NCI-H187 (cell line): ENCODE measurements at regions not wholly inside any gene's neighbourhood (a gene's known extent, or its start where the extent isn't known, plus 50 kb on each side); places are given as distances from the start of the nearest gene placed in this dataset.
"Not testable (repeated sequence)": the region's sequence is repeated elsewhere in the genome, so short reads cannot be mapped to it uniquely, and the experiment has no call there.

Source experiments
- DNase-seq, 2 experiments: peaks; one replicate each; lab custom pipeline; 2025; lab: John Stamatoyannopoulos, UW

DNA sequence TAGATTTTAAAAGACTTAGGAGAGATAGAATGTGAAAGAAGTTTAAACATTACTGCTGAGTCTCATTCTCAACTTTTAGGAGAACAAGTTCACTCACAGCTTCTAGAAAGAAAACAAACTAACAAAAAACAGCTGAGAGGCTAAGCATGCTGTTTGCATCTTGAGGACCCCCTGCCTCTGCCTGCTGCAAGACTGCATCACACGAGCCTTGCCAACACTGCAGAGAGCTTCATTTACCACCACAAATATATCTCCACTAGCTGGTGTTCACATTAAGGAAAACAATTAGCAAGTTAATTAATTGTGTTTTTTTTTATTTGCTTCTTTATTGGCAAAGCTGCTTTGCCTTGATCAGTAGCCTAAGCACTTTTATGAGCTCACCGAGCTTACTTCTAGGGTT is 336.6 kb upstream of the KIAA1217 start:
- DNase-seq = no peak

DNA sequence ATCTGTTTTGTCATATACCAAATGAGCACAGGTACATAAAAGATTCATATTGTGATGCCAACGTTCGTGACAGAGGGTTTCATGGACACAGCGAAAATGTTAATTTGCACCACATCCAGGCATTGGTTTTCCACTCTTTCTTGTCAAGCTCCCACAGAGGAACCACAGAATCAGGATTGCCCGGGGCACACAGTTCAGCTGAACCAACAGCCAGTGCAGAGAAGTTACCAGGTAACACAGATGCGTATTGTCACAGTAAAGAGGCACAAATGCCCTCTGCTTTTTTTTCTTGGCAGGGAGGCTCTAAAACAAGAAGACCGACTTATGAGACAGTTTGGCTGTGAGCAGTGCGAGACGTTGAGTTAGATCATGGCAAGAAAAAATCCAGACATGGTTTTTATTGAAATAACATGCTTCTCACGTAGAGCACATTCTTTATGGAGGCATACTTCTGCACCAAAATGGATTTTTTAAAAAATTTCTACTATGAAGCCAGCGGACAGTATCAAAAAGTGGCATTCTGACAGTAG is 331.1 kb upstream of the KIAA1217 start:
- no peak for DNase-seq

DNA sequence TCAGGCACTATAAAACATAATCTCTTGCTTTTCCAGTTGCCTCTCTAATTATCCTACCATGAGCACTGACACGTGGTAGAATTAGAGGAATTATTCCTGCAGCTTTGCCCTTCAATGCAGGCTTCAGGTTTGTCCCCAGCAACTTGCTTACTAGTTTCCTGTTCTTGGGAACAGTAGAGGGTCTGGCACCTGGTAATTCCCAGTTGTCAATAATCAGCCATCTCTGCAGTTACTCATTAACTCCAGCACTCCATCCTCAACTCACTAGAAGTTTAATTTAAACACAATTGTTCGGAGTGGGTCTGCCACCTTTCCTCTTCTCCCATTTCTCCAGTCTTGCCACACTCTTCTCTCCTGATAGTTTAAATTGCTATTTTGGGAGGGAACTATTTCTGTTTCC is 324.3 kb upstream of the KIAA1217 start:
- no peak for DNase-seq

DNA sequence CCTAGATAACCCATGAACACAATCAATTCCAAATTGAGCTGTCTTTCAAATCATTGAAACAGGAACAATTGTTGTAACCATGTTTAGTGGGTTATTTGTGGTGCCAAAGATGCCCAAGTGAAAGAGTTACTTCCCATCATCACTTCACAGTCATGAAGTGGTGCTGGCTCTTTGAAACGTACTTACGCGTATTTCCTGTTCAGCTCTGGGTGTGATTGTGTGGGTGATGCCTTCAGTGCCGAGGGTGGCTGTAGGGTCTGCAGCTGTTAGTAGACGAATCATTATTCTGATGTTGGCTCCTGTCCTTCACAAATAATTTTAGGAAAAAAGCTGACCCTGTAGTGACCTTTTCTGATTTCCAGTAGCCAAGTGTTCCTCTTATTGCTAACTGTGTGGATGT is 323.1 kb upstream of the KIAA1217 start:
- DNase-seq = no peak

DNA sequence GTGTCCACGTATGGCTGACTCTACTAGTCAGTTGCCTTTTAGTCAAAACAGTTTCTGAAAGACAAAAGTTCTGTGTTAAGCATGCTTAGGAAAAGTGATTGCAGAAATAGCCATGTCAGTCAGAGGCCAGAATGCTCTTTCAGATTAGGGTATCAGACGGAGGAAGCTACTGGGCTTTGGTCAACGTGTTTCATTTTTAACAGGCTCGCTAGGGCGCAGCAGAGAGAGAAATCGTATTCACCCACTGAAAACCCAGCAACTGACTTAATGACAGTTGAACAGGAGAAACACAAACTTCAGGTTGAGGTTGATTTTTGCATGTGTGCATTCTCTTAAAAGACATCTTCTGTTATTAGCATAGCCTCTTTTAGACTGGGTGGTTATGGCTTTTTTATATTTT is 322.6 kb upstream of the KIAA1217 start:
- no peak for DNase-seq

DNA sequence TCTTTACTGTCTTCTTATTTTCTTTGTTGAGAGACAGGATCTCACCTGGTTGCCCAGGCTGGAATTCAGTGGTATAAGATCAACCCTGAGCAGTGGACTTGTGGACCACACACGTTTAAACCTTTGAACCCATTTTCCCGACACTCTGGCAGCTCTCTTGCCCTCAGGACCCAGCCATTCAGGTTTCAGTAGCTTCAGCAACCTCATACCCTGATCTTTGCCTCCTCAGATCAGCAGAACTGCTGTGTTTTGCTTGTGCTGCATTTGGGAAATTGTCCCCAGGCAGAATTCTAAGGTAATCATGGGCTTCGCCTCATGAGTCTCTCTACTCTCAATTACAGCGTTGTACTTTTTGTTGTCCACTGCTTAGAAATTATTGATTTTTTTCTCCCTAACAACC is 317.6 kb upstream of the KIAA1217 start:
- DNase-seq = no peak

DNA sequence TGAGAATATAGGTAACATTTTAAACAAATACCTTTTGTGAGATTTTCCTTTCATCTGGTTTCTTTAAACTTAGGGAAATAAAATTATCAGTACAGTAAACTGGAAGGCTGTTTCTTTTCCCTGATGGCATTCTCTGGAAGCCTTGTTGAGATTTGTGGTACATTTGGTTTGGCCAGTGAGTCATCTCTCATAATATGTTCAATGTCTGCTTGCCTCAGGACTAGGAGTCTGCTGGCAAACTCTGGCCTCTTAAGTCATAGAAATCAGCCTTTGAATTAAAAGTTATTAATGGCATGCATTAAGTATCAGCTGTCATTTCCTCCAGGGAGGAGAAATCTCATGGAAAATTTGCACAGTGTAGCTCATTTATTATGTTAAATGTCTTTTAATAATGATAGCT is 316.6 kb upstream of the KIAA1217 start:
- DNase-seq = no peak

DNA sequence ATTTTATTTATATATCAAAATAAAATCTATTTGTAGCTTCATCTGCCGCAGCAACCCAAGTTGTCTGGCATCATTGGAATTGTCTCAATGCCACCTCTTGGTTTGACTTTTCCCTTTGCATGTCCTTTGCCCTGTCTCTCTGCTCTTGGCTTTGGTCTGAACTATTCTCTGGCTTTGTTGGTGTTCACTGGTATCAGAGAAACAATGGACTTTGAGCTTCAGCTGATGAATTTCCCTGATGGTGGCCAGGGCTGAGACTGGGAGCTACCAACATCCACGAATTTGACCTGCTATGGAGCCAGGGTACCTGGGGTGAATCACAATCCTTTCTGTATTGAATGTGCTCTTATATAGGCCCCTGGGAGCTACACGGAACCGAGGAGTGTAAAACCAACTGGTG is 311.7 kb upstream of the KIAA1217 start:
- no peak for DNase-seq

DNA sequence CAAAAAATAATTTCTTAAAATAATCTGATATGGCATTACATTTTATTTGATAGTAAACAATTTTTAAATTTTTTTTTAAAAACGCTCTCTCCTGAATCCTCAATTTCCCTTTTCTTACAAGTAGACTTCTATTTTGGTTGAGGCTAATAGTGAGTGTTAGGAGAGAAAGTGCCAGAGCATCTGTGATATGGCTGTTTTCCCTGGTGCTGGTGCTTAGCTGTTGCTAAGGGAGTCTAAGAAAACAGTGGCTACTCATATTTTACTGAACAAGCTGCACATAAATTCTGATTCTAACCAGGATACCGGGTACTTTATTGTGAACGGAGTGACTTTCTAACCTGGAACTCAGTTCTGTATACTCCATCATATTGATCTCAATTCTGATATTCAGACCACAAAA is 311.1 kb upstream of the KIAA1217 start:
- no peak for DNase-seq

DNA sequence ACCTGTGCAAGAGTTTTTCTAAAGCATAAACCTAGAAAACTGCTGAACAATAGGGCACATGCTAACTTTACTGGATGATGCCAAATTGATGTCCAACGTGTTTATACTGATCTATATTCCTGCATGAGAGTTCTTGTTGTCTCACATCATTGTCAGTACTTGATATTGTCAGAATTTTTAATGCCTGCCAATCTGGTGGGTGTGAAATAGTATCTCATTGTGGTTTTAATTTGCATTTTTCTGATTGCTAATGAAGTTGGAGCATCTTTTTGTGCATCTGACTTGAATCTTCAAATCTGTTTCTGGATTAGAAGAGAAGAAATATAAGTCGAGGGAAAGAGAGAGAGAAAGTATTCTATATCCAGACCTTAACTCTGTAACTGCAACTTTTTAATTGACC is 309.8 kb upstream of the KIAA1217 start:
- no peak for DNase-seq

DNA sequence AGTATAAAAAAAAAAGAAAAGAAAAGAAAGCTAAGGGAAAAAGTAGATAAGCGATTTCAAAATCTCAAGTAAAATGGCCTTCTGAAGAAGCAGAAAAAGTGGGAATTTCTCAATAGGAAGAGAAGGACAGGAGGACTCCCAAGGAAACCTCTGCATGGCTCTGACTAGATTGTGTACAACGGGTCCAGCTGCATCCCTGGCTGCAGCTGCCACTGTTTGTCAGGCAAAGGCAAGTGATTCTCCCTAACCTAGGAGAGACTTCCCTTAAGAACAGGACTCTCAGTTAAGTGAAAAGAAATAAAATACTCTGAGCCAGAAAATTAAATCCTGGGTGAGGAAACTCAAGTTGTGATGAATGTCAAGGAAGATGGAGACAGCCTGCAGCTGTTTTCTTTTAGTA is 298.6 kb upstream of the KIAA1217 start:
- DNase-seq = no peak

DNA sequence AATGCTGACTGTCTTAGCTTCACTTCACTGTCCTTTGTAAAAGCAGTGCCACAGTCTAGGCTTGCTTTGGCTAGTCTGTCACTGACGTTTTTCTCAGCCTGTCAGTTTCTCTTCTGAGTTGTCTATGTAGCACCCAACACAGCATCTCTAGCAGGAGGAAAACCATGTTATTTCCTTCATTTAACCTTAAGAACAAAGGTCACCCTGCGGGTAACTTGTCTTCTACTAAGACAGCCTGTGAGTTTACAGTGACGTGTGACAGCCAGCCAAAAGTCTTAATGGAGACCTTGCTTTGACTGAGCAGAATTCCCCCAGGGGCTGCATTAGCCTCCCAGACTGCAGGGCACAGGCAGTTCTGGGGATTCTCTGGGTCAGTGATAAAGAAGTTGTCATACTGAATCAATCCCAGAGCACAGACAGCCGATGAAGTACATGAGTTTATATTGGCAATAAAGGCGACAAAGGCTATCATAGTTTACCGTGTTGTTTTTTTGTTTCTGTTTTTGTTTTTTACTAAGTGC is 296.0 kb upstream of the KIAA1217 start:
- no peak for DNase-seq

DNA sequence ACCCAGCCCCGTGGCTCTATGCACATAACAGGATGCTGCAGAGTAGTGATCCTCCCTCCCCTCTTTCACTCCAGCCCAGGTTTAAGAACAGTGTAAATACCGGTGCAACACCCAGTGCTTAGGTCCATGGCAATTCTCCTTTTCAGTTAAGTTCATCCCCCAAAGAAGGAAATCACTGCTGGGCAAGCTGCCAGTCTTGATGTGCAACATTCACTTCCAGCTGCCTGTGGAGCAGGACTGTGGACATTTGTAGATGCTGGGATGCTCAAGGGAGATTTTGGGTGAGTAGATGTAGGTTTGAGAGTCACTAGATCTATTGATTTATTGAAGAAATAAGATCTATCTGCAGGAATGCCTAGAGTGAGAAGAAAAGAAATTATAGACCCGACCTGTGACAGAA is 294.3 kb upstream of the KIAA1217 start:
- no peak for DNase-seq

DNA sequence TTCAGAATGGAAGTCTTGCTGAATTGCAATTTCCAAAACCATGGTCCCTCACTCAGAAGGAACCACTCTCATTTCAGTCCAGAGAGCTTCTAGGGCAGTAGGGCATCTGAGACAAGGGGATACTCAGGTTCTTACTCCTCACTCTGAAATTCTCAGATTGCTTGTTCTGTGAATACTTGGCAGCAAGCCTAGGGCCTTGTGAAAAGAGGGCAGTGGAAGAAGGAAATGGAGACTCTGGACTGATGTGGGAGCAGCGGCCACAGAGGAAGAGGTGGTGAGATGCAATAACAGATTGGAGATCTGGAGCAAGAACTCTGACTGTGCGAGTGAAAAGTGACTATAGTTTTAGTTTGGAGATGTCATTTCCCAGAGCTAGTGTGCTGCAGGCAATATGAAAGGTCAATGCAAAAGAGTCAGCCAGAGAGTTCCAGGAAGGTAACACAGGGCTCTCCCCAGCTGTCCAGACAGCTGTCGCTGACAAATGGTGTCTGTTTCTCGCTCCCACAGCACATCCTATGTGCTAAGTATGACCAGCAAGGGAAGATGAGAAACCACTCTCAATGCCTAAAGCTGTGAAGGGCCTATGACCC is 291.6 kb upstream of the KIAA1217 start:
- no peak for DNase-seq

DNA sequence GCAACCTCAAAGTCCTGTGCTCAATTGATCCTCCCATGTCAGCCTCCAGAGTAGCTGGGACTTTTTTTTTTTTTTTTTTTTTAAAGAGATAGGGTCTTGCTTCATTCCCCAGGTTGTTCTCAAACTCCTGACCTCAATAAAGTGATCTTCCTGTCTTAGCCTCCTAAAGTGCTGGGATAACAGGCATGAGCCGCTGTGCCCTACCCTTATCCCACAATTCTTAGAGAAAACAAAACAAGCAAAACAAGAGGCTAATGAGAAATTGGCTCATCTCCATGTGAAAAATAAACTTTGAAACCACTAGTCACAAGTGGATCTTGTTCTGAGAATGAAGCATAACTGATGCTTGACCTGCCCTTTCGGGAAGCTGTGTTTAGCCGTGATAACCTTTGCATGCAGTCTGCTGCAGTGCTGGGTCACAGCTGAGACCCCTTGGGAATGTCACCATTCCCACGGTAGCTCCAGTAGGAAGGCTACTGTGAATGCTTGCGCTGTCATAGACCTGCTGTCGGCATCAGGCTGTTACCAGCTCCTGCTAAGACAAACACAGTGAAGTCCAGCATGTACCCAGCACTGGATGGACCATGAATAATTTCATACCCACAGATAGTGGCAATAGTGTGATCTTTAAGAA is 290.7 kb upstream of the KIAA1217 start:
- DNase-seq = no peak

DNA sequence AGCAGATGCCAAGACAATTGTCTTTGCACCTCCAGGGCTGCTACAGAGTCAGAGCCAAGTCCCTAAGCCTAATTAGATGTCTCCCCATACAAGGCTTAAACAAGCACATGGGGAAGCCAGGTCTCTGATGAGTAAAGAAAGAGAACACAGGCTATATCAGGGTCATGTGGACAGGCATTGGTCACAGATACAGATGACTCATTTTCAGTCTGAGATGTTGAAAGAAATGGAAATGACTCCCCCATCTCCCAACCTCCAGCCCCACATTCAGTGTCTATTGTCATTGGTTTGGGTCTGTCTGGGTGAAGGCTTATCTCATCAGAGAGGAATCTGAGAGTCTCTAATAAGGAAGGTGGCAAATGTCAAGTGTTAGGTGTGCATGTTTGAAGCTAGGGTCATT is 290.1 kb upstream of the KIAA1217 start:
- no peak for DNase-seq

DNA sequence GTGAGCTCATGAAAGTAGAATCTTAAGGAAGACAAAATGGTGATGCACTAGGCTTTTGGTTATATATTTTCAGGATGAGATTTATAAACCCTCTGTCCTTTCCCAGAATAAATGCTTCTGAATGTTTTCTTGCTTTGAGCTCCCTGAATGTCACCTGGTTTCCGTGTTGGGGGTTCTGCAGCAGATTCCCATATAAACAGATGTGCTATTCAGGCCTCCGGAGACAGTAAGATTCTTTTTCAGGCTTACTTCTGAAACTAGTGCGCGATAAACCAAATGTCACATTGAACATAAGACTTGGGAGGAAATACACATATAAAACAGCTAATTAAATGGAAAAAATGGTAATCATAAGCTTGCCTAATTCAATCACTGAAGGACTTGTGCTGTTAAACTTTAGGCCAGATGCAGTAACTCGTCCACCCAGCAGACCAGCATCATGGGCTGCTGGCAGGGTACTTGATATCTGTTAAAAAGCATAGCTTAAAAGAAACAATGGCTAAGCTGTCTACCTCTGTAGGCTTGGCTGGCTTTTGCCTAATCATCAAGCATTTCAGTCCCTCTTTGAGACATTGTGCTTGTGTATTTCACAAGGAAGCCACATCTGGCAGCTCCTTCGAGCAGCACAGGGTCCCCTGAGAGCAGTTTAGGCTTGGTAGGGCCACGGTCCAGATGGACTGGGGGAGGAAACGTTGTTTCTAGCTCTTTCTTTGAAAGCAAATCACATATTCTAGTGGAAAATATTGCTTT is 281.2 kb upstream of the KIAA1217 start:
- no peak for DNase-seq

DNA sequence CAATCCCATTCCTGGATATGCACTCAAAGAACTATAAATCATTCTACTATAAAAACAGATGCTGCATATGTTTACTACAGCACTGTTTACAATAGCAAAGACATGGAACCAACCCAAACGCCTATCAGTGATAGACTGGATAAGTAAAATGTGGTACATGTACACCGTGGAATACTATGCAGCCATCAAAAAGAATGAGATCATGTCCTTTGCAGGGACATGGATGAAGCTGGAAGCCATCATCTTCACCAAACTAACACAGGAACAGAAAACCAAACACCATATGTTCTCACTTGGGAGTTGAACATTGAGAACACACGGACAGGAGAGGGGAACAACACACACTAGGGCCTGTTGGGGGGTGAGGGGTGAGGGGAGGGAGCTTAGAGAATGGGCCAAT is 274.9 kb upstream of the KIAA1217 start:
- DNase-seq = not testable (repeated sequence)

DNA sequence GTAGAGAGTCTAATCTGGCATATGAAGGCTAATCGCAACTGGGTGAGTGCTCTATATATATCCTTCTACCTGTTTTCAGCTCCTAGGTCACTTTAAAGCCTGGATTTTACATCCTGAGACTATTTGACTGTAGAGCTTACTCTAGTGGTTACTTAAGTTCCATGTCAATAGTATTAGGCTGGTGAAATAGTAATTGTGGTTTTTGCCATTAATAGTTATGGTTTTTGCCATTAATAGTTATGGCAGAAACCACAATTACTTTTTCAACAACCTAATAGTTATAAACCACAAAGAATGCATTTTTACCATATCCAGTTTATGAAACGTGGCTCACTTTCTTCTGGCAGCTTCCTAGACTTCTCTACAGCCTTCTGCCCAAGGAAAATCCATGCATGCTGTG is 263.1 kb upstream of the KIAA1217 start:
- DNase-seq = no peak

DNA sequence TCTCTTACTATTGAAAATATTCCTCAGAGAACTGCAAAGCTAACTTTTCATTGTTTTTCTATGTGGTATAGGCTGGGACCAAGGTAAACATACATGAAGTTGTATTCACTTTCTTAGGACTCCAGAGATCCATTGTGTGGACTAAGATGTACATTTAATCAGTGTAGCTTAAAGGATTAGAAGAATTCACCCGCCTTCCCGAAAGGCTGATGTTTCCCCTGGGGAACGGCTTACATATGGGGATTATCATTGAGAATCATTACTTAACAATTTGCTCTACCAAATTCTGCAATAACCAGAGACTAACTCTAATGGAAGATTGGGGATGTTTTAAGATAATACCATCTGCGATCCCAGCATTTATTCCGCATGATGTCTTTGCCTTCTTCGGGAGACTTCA is 257.1 kb upstream of the KIAA1217 start:
- no peak for DNase-seq

DNA sequence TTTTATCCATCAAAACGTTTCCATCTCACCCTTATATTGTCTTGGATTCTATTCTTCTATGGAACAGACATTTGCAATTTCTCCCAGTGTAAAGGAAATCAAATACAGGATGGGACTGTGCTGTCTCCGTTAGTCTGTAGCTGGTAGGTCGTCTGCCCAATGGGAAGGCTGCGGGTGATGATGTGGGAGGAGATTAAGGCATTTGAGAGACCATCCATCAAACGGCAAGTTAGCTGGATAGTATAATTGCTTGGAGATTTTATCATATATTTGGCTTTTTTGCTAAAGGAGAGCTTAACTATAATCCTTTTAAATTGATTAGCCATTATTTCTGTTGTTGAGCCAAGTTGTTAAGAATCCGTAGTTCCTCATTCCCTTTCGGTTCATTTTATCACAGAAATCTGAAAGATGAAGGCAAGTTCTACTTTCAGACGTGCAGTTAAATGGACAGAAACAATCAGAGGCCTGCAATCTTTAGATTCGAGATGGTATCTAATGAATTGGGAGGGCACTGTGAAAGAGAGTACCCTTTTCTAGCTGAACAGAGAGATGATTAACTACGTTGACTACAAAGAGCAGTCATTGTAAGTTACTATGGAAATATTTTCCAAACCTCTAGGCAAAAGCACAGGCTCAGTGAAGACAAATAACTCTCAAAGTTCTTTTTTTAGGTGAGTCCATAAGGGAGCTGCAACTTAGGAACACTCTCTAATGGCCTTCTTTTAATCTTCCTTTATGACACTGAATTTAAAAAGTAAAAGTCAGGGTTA is 253.3 kb upstream of the KIAA1217 start:
- no peak for DNase-seq

DNA sequence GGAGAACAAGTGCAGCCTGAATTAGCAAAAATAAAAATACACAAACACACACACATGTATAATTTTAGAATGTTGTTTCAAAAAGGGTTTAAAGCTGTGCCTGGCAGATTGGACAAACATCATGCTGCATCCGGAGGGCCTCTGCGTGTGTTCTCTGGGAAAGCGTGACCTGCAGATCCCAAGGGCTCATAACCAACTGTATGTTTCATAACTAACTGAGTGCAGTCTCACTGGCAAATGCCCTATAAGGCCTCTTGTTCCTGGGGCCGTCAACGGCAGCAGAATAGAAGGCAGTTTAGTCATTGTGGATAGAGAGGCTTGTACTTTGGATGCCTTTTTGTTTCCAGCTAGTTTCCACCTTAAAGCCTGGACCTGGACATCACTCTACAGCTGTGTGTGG is 243.8 kb upstream of the KIAA1217 start:
- DNase-seq = no peak
